ENCODE measurements at regions not wholly inside any gene's neighbourhood (a gene's known extent, or its start where the extent isn't known, plus 50 kb on each side); places are given as distances from the start of the nearest gene placed in this dataset.

GRCh38 chr10:47094126-47094525 is 182.9 kb downstream of the PTPN20 start:
- DNase-seq (ENCODE audit: unreplicated experiment), result no peak
- TF ChIP-seq CTCF (IDR thresholded peaks at IDR 0.05; ENCODE audit: unreplicated experiment), result no peak
- ChIA-PET CTCF (no interaction called here), POLR2A (no interaction called here)
- intact Hi-C loops (cut with micrococcal nuclease), result no loop called here
- Mint-ChIP-seq H3K27me3 (ENCODE audit: insufficient read depth, unreplicated experiment) (peaks cover 14% of the 10 kb centered on the region), H3K27ac (ENCODE audit: low read depth, unreplicated experiment) (no peak overlapping the region), H3K4me1 (ENCODE audit: insufficient read depth, unreplicated experiment) (no peaks in the 10 kb centered on the region), H3K4me3 (ENCODE audit: unreplicated experiment) (no peak overlapping the region), H3K36me3 (ENCODE audit: insufficient read depth, unreplicated experiment) (no peaks in the 10 kb centered on the region), H3K9me3 (ENCODE audit: unreplicated experiment) (no peaks in the 10 kb centered on the region)
- no TSS peak for BruUV-seq (replicated peaks)

GRCh38 chr10:47094636-47095035 is 183.4 kb downstream of the PTPN20 start:
- ChIA-PET CTCF (no interaction called here), POLR2A (no interaction called here)
- Mint-ChIP-seq H3K27me3 (ENCODE audit: insufficient read depth, unreplicated experiment) (peaks cover 14% of the 10 kb centered on the region), H3K9me3 (ENCODE audit: unreplicated experiment) (no peaks in the 10 kb centered on the region), H3K27ac (ENCODE audit: low read depth, unreplicated experiment) (no peak overlapping the region), H3K4me3 (ENCODE audit: unreplicated experiment) (no peak overlapping the region), H3K4me1 (ENCODE audit: insufficient read depth, unreplicated experiment) (no peaks in the 10 kb centered on the region), H3K36me3 (ENCODE audit: insufficient read depth, unreplicated experiment) (no peaks in the 10 kb centered on the region)
- TF ChIP-seq CTCF (IDR thresholded peaks at IDR 0.05; ENCODE audit: unreplicated experiment), result no peak
- intact Hi-C loops (cut with micrococcal nuclease), result no loop called here
- no peak for DNase-seq (ENCODE audit: unreplicated experiment)
- no TSS peak for BruUV-seq (replicated peaks)

GRCh38 chr10:47095211-47095610 is 184.0 kb downstream of the PTPN20 start:
- Mint-ChIP-seq H3K27ac (ENCODE audit: low read depth, unreplicated experiment) (no peak overlapping the region), H3K4me3 (ENCODE audit: unreplicated experiment) (no peak overlapping the region), H3K4me1 (ENCODE audit: insufficient read depth, unreplicated experiment) (no peaks in the 10 kb centered on the region), H3K36me3 (ENCODE audit: insufficient read depth, unreplicated experiment) (no peaks in the 10 kb centered on the region), H3K27me3 (ENCODE audit: insufficient read depth, unreplicated experiment) (peaks cover 14% of the 10 kb centered on the region), H3K9me3 (ENCODE audit: unreplicated experiment) (no peaks in the 10 kb centered on the region)
- CTCF ChIA-PET, result no interaction called here
- POLR2A ChIA-PET, result no interaction called here
- no TSS peak for BruUV-seq (replicated peaks)
- no peak for DNase-seq (ENCODE audit: unreplicated experiment)
- intact Hi-C loops (cut with micrococcal nuclease), result no loop called here
- TF ChIP-seq CTCF (IDR thresholded peaks at IDR 0.05; ENCODE audit: unreplicated experiment), result no peak

- no peak for TF ChIP-seq CTCF (IDR thresholded peaks at IDR 0.05; ENCODE audit: unreplicated experiment)
- Mint-ChIP-seq H3K27ac (ENCODE audit: low read depth, unreplicated experiment) (no peak overlapping the region), H3K36me3 (ENCODE audit: insufficient read depth, unreplicated experiment) (no peaks in the 10 kb centered on the region), H3K27me3 (ENCODE audit: insufficient read depth, unreplicated experiment) (peaks cover 14% of the 10 kb centered on the region), H3K4me3 (ENCODE audit: unreplicated experiment) (no peak overlapping the region), H3K9me3 (ENCODE audit: unreplicated experiment) (no peaks in the 10 kb centered on the region), H3K4me1 (ENCODE audit: insufficient read depth, unreplicated experiment) (no peaks in the 10 kb centered on the region)
- POLR2A ChIA-PET, result no interaction called here
- DNase-seq (ENCODE audit: unreplicated experiment), result no peak
- CTCF ChIA-PET, result interaction anchor here (0.6 to 0.8 kb wide), 3 partner anchors 32 to 1586 kb away, joined by 3 to 4 read pairs (median 4); no protein-coding TSS in a partner anchor
- no TSS peak for BruUV-seq (replicated peaks)
- intact Hi-C loops (cut with micrococcal nuclease), result no loop called here
Measured at GRCh38 chr10:47095848-47096612, 184.8 kb downstream of the PTPN20 start.
